ENCODE measurements at regions not wholly inside any gene's neighbourhood (a gene's known extent, or its start where the extent isn't known, plus 50 kb on each side); places are given as distances from the start of the nearest gene placed in this dataset.

DNA sequence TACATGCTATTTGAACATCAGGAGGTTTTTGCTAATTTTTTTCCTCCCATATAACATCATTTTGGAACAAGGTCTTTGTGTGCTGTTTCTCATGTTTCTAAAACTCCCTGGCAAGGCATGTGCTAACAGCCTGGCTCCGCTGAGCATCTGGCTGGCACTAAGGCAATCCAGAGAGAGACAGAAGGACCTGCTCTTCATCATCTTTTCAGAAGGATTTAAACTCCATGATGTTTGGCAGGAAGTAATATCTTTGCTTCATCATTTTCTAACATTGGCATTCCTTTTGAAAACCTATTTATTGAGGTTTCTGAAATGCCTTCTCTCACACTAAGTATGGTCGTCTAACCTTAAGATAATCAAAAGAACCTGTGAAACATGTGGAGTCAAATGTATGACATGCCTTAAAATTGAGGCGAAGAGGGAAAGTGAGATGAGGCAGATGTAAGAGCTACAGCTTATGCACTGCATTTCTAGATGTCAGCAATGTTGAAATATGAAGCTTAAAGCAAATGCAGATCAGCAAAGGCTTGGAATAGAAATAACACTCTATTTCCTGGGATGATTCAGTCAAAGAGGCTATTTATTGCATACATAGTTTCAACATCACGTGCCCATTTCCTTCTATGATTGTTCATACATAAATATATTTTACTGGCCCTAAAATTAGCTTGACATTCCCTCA is 592.0 kb downstream of the ZNF385D start:
- H3K36me3 ChIP-seq (replicated peaks in 1 of 2; ENCODE audit: control insufficient read depth in 1 of 2, insufficient read depth in 2 of 2, low read length in 2 of 2), result no peaks in the 10 kb centered on the region
- H3K27ac Mint-ChIP-seq, result no peak overlapping the region
- H3K9ac ChIP-seq (ENCODE audit: insufficient read depth, low read length, poor library complexity, severe bottlenecking), result no peak overlapping the region
- no peak overlapping the region for H3K4me2 ChIP-seq (replicated peaks; ENCODE audit: extremely low read depth, low read length, poor library complexity, severe bottlenecking)
- no peak overlapping the region for H3K4me3 Mint-ChIP-seq
- no peak overlapping the region for H2AFZ ChIP-seq (ENCODE audit: insufficient read depth, low read depth, low read length, poor library complexity, severe bottlenecking)
- H3K4me3 ChIP-seq (replicated peaks in 1 of 3; ENCODE audit: low read depth in 2 of 3, low read length in 3 of 3), result no peak overlapping the region
- H3K79me2 ChIP-seq (ENCODE audit: insufficient read depth, low read length), result no peaks in the 10 kb centered on the region
- H4K20me1 ChIP-seq (ENCODE audit: insufficient read depth, low read length), result no peaks in the 10 kb centered on the region
- no peaks in the 10 kb centered on the region for H3K4me1 Mint-ChIP-seq
- 92% methylated on average over 2 of the region's 4 CpGs for WGBS (ENCODE audit: insufficient coverage)
- peaks cover 0 to 9% (median 6%) of the 10 kb centered on the region in 7 donors for H3K9me3 Mint-ChIP-seq
- peaks cover 2 to 6% of the 10 kb centered on the region in 2 donors for H3K9me3 ChIP-seq (replicated peaks in 1 of 2; ENCODE audit: control insufficient read depth in 1 of 2, insufficient read depth in 1 of 2, low read length in 2 of 2)
- no peak for DNase-seq
- no peaks in the 10 kb centered on the region for H3K27me3 ChIP-seq (ENCODE audit: control insufficient read depth in 2 of 2, insufficient read depth in 2 of 2, low read length in 2 of 2)
- intact Hi-C loops (cut with micrococcal nuclease), result no loop called here
- H3K36me3 Mint-ChIP-seq, result no peaks in the 10 kb centered on the region
- no peaks in the 10 kb centered on the region for H3K4me1 ChIP-seq (ENCODE audit: control insufficient read depth in 1 of 2, insufficient read depth in 2 of 2, low read length in 2 of 2)
- H3K27me3 Mint-ChIP-seq (ENCODE audit: low read depth in 3 of 3), result no peaks in the 10 kb centered on the region
- no peak overlapping the region for H3K27ac ChIP-seq (ENCODE audit: low read depth in 1 of 2, low read length in 2 of 2)
- TF ChIP-seq, protein P1, sequence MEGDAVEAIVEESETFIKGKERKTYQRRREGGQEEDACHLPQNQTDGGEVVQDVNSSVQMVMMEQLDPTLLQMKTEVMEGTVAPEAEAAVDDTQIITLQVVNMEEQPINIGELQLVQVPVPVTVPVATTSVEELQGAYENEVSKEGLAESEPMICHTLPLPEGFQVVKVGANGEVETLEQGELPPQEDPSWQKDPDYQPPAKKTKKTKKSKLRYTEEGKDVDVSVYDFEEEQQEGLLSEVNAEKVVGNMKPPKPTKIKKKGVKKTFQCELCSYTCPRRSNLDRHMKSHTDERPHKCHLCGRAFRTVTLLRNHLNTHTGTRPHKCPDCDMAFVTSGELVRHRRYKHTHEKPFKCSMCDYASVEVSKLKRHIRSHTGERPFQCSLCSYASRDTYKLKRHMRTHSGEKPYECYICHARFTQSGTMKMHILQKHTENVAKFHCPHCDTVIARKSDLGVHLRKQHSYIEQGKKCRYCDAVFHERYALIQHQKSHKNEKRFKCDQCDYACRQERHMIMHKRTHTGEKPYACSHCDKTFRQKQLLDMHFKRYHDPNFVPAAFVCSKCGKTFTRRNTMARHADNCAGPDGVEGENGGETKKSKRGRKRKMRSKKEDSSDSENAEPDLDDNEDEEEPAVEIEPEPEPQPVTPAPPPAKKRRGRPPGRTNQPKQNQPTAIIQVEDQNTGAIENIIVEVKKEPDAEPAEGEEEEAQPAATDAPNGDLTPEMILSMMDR (IDR thresholded peaks at IDR 0.05), result no peak

DNA sequence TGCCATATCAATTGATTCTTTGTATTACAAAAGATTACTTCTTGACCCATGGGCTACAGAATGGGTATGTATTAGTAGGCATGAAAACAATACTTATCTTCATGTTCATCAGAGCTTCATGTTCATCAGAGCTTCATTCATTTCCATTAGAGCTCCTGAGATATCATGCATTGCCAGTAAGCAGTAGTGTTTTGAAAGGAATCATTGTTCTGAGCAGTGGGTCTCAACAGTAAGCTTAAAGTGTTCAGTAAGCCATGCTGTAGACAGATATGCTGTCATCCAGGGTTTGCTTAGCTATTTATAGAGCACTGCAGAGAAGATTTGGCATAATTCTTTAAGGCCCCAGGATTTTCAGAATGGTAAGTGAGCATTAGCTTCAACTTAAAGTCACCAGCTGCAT is 596.1 kb downstream of the ZNF385D start:
- H3K27ac ChIP-seq (ENCODE audit: low read depth in 1 of 2, low read length in 2 of 2), result no peak overlapping the region
- H3K79me2 ChIP-seq (ENCODE audit: insufficient read depth, low read length), result no peaks in the 10 kb centered on the region
- Mint-ChIP-seq H3K9me3 (peaks cover 0 to 13% (median 6%) of the 10 kb centered on the region in 7 donors), H3K4me3 (no peak overlapping the region), H3K27ac (no peak overlapping the region), H3K36me3 (no peaks in the 10 kb centered on the region), H3K4me1 (no peaks in the 10 kb centered on the region), H3K27me3 (ENCODE audit: low read depth in 3 of 3) (no peaks in the 10 kb centered on the region)
- H3K9ac ChIP-seq (ENCODE audit: insufficient read depth, low read length, poor library complexity, severe bottlenecking), result no peak overlapping the region
- H3K4me1 ChIP-seq (ENCODE audit: control insufficient read depth in 1 of 2, insufficient read depth in 2 of 2, low read length in 2 of 2), result no peaks in the 10 kb centered on the region
- TF ChIP-seq, protein P1 (IDR thresholded peaks at IDR 0.05), result no peak
- H3K4me3 ChIP-seq (replicated peaks in 1 of 3; ENCODE audit: low read depth in 2 of 3, low read length in 3 of 3), result no peak overlapping the region
- no peak overlapping the region for H3K4me2 ChIP-seq (replicated peaks; ENCODE audit: extremely low read depth, low read length, poor library complexity, severe bottlenecking)
- H3K36me3 ChIP-seq (replicated peaks in 1 of 2; ENCODE audit: control insufficient read depth in 1 of 2, insufficient read depth in 2 of 2, low read length in 2 of 2), result no peaks in the 10 kb centered on the region
- no peak overlapping the region for H2AFZ ChIP-seq (ENCODE audit: insufficient read depth, low read depth, low read length, poor library complexity, severe bottlenecking)
- DNase-seq, result no peak
- H3K27me3 ChIP-seq (ENCODE audit: control insufficient read depth in 2 of 2, insufficient read depth in 2 of 2, low read length in 2 of 2), result no peaks in the 10 kb centered on the region
- peaks cover 2 to 6% of the 10 kb centered on the region in 2 donors for H3K9me3 ChIP-seq (replicated peaks in 1 of 2; ENCODE audit: control insufficient read depth in 1 of 2, insufficient read depth in 1 of 2, low read length in 2 of 2)
- H4K20me1 ChIP-seq (ENCODE audit: insufficient read depth, low read length), result no peaks in the 10 kb centered on the region
- intact Hi-C loops (cut with micrococcal nuclease), result no loop called here

Measured in CD14-positive monocyte (primary cell).